SK-N-SH (cell line): ENCODE measurements at regions not wholly inside any gene's neighbourhood (a gene's known extent, or its start where the extent isn't known, plus 50 kb on each side); places are given as distances from the start of the nearest gene placed in this dataset.

Source experiments
- CTCF ChIA-PET: fragments of 300-600, 350-600 bp; formaldehyde crosslinking; extraction: SDS; loops from one replicate; lab custom pipeline; 2021; lab: Yijun Ruan, JAX
- POLR2A ChIA-PET: fragments of 350-600 bp; sonication (Branson Sonifier 250); formaldehyde crosslinking; extraction: SDS; loops from one replicate; lab custom pipeline; 2020; ENCODE audit warnings: antibody characterized with exemption, inconsistent platforms; lab: Yijun Ruan, JAX
- DNase-seq: peaks from one replicate; pipeline ENCODE4 v3.0.0; 2012
- H2AFZ ChIP-seq: fragments of 200-600 bp; sonication (generic); 2 replicates; pipeline ENCODE4 v1.8.1; 2016; ENCODE audit warnings: antibody characterized with exemption, mild to moderate bottlenecking, low read depth
- H3F3A ChIP-seq: fragments of 200-600 bp; sonication (generic); replicated peaks from 2 replicates; pipeline ENCODE3; 2016; ENCODE audit warnings: antibody characterized with exemption, mild to moderate bottlenecking; ENCODE audit not compliant: insufficient read depth
- H3K27ac ChIP-seq, 2 experiments: fragments of 200-500 bp in 1 of 2; fragments of 200-600 bp in 1 of 2; sonication (Bioruptor generic) in 1 of 2; sonication (generic), shearing (Covaris generic) in 1 of 2; 2 replicates each; pipeline versions ENCODE4 v1.5.1 to v1.6.1; 2014 to 2016; ENCODE audit warnings: low read depth in 2 of 2, inconsistent platforms in 1 of 2, low read length in 1 of 2, mild to moderate bottlenecking in 1 of 2, mixed read lengths in 1 of 2
- H3K27me3 ChIP-seq: fragments of 200-600 bp; sonication (generic), shearing (Covaris generic); 2 replicates; pipeline ENCODE4 v1.6.1; 2016; ENCODE audit warnings: mixed run types; ENCODE audit not compliant: insufficient read depth
- H3K36me3 ChIP-seq, 2 experiments: fragments of 200-500 bp in 1 of 2; fragments of 200-600 bp in 1 of 2; sonication (Bioruptor generic) in 1 of 2; sonication (generic) in 1 of 2; replicated peaks in 1 of 2; 2 replicates each; pipeline versions ENCODE3 to v1.5.1; 2014 to 2016; ENCODE audit warnings: low read length in 1 of 2, mild to moderate bottlenecking in 1 of 2; ENCODE audit not compliant: insufficient read depth in 2 of 2, control insufficient read depth in 1 of 2
- H3K4me1 ChIP-seq, 2 experiments: fragments of 200-500 bp in 1 of 2; fragments of 200-600 bp in 1 of 2; sonication (Bioruptor generic) in 1 of 2; sonication (generic), shearing (Covaris generic) in 1 of 2; 2 replicates each; pipeline versions ENCODE4 v1.5.1 to v1.6.1; 2014 to 2016; ENCODE audit warnings: low read depth in 1 of 2, low read length in 1 of 2, mixed run types in 1 of 2; ENCODE audit not compliant: insufficient read depth in 2 of 2, control insufficient read depth in 1 of 2
- H3K4me2 ChIP-seq: fragments of 200-600 bp; sonication (generic), shearing (Covaris generic); 2 replicates; pipeline ENCODE4 v1.6.1; 2017; ENCODE audit warnings: mixed run types
- H3K4me3 ChIP-seq, 2 experiments: fragments of 200-500 bp in 1 of 2; fragments of 200-600 bp in 1 of 2; sonication (Bioruptor generic) in 1 of 2; sonication (generic), shearing (Covaris generic) in 1 of 2; 2 replicates each; pipeline versions ENCODE4 v1.5.1 to v1.8.1; 2014 to 2016; ENCODE audit warnings: low read depth in 2 of 2, inconsistent platforms in 1 of 2, low read length in 1 of 2, mild to moderate bottlenecking in 1 of 2, mixed read lengths in 1 of 2, moderate library complexity in 1 of 2
- H3K79me2 ChIP-seq: fragments of 200-600 bp; sonication (generic); 2 replicates; pipeline ENCODE4 v1.8.1; 2017; ENCODE audit warnings: mild to moderate bottlenecking; ENCODE audit not compliant: insufficient read depth
- H3K9ac ChIP-seq: fragments of 200-600 bp; sonication (generic); 2 replicates; pipeline ENCODE4 v1.6.1; 2017; ENCODE audit warnings: mixed run types
- H3K9me2 ChIP-seq: fragments of 200-600 bp; sonication (generic); 2 replicates; pipeline ENCODE4 v1.6.1; 2017; ENCODE audit warnings: mixed run types
- H3K9me3 ChIP-seq: fragments of 200-600 bp; sonication (generic); 2 replicates; pipeline ENCODE4 v1.6.1; 2017; ENCODE audit warnings: mixed run types, mild to moderate bottlenecking, moderate library complexity
- H4K20me1 ChIP-seq: fragments of 200-600 bp; sonication (generic); 2 replicates; pipeline ENCODE4 v1.6.1; 2017; ENCODE audit warnings: mild to moderate bottlenecking, mixed run types; ENCODE audit not compliant: insufficient read depth
- EP300 ChIP-seq, 2 experiments: IDR thresholded peaks; 2 replicates each; pipeline versions ENCODE4 v1.4.0 to v1.6.1; 2012; ENCODE audit warnings: borderline replicate concordance in 1 of 2, low read depth in 1 of 2, low read length in 1 of 2
- FOSL2 ChIP-seq: IDR thresholded peaks from 2 replicates; pipeline ENCODE4 v1.4.0; 2012; ENCODE audit warnings: low read depth, mild to moderate bottlenecking, moderate library complexity, borderline replicate concordance
- GABPA ChIP-seq: IDR thresholded peaks from 2 replicates; pipeline ENCODE4 v1.4.0; 2012; ENCODE audit warnings: low read depth, mild to moderate bottlenecking
- NFIC ChIP-seq: IDR thresholded peaks from 2 replicates; pipeline ENCODE4 v1.4.0; 2012; ENCODE audit warnings: borderline replicate concordance
- RCOR1 ChIP-seq: fragments of 150-350 bp; IDR thresholded peaks from 2 replicates; pipeline ENCODE4 v1.6.1; 2017; ENCODE audit warnings: antibody characterized with exemption, low read length
- TAF1 ChIP-seq: IDR thresholded peaks from 2 replicates; pipeline ENCODE4 v1.6.1; 2012; ENCODE audit warnings: low read depth, mild to moderate bottlenecking, low read length, moderate library complexity, borderline replicate concordance
- YY1 ChIP-seq: IDR thresholded peaks from 2 replicates; pipeline ENCODE4 v1.4.0; 2012; ENCODE audit warnings: low read depth, mild to moderate bottlenecking
- WGBS: methylation state at CpG from one replicate; pipeline ENCODE4 v1.1.6; 2017; ENCODE audit warnings: low lambda C conversion rate; 5-methylcytosine and 5-hydroxymethylcytosine counted together
- TF ChIP-seq, protein P1 (sequence below): IDR thresholded peaks from 2 replicates; pipeline ENCODE4 v1.4.0; 2012; ENCODE audit warnings: low read depth, borderline replicate concordance
- TF ChIP-seq, protein P2 (sequence below): fragments of 150-350 bp; IDR thresholded peaks from 2 replicates; pipeline ENCODE4 v1.6.1; 2017; ENCODE audit warnings: antibody characterized with exemption, low read length, low read depth, borderline replicate concordance
- TF ChIP-seq, protein P3 (sequence below): fragments of 200-600 bp; sonication (generic); IDR thresholded peaks from 2 replicates; pipeline ENCODE4 v1.6.1; 2017; ENCODE audit warnings: antibody characterized with exemption, mild to moderate bottlenecking, moderate library complexity

DNA sequence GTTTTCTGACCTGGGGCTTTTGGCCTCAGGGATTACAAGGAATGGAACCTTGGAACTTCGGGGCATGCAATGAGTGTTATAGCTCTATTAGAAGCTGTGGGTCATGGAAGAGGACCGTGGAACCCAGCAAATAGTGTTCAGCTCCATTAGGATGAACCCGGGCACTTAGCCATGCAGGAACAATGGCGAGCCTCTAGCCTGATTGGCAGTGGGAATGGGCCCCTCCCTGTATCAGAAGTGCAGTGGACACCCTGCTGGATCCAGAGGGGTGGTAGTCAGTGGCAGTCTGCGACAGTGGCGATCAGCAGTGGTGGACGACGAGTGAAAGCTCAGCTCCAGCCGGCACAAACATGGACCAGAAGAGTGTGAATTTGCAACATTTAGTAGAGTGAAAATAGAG is 315.4 kb upstream of the TECRL start:
- no peaks in the 10 kb centered on the region for H3F3A ChIP-seq
- DNase-seq: no peak
- CTCF ChIA-PET: interaction anchor here (0.7 kb wide), 1 partner anchor 23 kb away, joined by 4 read pairs; no protein-coding TSS in a partner anchor
- 24% methylated on average over 9 of the region's 9 CpGs for WGBS
- H3K9me2 ChIP-seq: no peaks in the 10 kb centered on the region
- POLR2A ChIA-PET: interaction anchor here (0.6 kb wide), 1 partner anchor 41 kb away, joined by 3 read pairs; no protein-coding TSS in a partner anchor
- no peaks in the 10 kb centered on the region for H4K20me1 ChIP-seq
- no peak overlapping the region for H3K4me3 ChIP-seq
- H3K36me3 ChIP-seq: no peaks in the 10 kb centered on the region
- H3K27me3 ChIP-seq: no peaks in the 10 kb centered on the region
- TF ChIP-seq, protein P1, sequence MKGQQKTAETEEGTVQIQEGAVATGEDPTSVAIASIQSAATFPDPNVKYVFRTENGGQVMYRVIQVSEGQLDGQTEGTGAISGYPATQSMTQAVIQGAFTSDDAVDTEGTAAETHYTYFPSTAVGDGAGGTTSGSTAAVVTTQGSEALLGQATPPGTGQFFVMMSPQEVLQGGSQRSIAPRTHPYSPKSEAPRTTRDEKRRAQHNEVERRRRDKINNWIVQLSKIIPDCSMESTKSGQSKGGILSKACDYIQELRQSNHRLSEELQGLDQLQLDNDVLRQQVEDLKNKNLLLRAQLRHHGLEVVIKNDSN: no peak
- TF ChIP-seq, protein P2, sequence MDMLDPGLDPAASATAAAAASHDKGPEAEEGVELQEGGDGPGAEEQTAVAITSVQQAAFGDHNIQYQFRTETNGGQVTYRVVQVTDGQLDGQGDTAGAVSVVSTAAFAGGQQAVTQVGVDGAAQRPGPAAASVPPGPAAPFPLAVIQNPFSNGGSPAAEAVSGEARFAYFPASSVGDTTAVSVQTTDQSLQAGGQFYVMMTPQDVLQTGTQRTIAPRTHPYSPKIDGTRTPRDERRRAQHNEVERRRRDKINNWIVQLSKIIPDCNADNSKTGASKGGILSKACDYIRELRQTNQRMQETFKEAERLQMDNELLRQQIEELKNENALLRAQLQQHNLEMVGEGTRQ: no peak
- TF ChIP-seq TAF1 (no peak), FOSL2 (no peak)
- H3K79me2 ChIP-seq: no peaks in the 10 kb centered on the region
- no peaks in the 10 kb centered on the region for H3K4me1 ChIP-seq
- no peak overlapping the region for H3K9ac ChIP-seq
- H3K4me2 ChIP-seq: no peak overlapping the region
- no peak overlapping the region for H2AFZ ChIP-seq
- no peak overlapping the region for H3K27ac ChIP-seq
- no peaks in the 10 kb centered on the region for H3K9me3 ChIP-seq

DNA sequence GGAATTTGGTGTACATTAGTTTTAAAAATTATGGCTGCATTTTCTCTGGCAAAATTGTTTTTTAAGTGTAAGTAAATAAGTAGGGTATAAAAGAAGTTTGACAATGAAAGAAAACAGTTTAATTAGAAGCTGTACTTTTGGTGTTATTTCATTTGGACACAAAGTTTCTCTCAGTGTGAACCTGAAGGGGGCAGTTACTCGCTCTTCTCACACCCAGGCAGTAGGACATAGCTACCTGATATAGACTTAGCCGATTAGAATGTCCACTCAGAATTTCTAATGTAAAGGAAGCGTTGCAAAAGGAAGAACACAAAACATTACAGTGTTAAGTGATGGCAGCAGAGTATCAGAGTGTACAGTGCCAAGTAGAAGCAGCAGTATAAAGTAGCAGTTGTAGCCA is 311.9 kb upstream of the TECRL start:
- Histone ChIP-seq H3K27ac (no peak overlapping the region), H4K20me1 (no peaks in the 10 kb centered on the region), H3K9ac (no peak overlapping the region), H3K4me3 (no peak overlapping the region), H2AFZ (no peak overlapping the region), H3K36me3 (no peaks in the 10 kb centered on the region), H3K9me3 (no peaks in the 10 kb centered on the region), H3K4me2 (no peak overlapping the region), H3F3A (no peaks in the 10 kb centered on the region), H3K79me2 (no peaks in the 10 kb centered on the region), H3K27me3 (no peaks in the 10 kb centered on the region), H3K9me2 (no peaks in the 10 kb centered on the region), H3K4me1 (no peaks in the 10 kb centered on the region)
- no peak for TF ChIP-seq GABPA
- TF ChIP-seq, protein P3, sequence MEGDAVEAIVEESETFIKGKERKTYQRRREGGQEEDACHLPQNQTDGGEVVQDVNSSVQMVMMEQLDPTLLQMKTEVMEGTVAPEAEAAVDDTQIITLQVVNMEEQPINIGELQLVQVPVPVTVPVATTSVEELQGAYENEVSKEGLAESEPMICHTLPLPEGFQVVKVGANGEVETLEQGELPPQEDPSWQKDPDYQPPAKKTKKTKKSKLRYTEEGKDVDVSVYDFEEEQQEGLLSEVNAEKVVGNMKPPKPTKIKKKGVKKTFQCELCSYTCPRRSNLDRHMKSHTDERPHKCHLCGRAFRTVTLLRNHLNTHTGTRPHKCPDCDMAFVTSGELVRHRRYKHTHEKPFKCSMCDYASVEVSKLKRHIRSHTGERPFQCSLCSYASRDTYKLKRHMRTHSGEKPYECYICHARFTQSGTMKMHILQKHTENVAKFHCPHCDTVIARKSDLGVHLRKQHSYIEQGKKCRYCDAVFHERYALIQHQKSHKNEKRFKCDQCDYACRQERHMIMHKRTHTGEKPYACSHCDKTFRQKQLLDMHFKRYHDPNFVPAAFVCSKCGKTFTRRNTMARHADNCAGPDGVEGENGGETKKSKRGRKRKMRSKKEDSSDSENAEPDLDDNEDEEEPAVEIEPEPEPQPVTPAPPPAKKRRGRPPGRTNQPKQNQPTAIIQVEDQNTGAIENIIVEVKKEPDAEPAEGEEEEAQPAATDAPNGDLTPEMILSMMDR: no peak
- no peak for TF ChIP-seq RCOR1
- TF ChIP-seq FOSL2: no peak
- no peak for TF ChIP-seq NFIC
- no peak for TF ChIP-seq EP300 (IDR thresholded peaks at IDR 0.05; ENCODE audit: borderline replicate concordance in 1 of 2, low read depth in 1 of 2, low read length in 1 of 2)
- TF ChIP-seq YY1: no peak
- DNase-seq: no peak
- CTCF ChIA-PET: no interaction called here
- POLR2A ChIA-PET: no interaction called here
- 7% methylated on average over 3 of the region's 3 CpGs for WGBS
